Panc1 (cell line): ENCODE measurements at regions not wholly inside any gene's neighbourhood (a gene's known extent, or its start where the extent isn't known, plus 50 kb on each side); places are given as distances from the start of the nearest gene placed in this dataset.

ENCODE experiments used
- ATAC-seq: fragments of 200-7000 bp; cut with Tn5 transposase; 2 replicates; pipeline ENCODE4 v1.9.1; 2020; ENCODE audit warnings: mild to moderate bottlenecking, moderate library complexity
- BruUV-seq: library from RNA; stranded (reverse); fragments of 400-500 nt; replicated peaks from 2 replicates; lab custom pipeline; 2021; lab: Mats Ljungman, UMichigan
- CTCF ChIA-PET: fragments of 300-600 bp; sonication (Branson Sonifier 250); formaldehyde crosslinking; loops from one replicate; lab custom pipeline; 2022; ENCODE audit warnings: antibody characterized with exemption; lab: Charles Lee
- POLR2A ChIA-PET: fragments of 300-600 bp; sonication (Branson Sonifier 250); formaldehyde crosslinking; loops from one replicate; lab custom pipeline; 2022; ENCODE audit warnings: antibody characterized with exemption; lab: Charles Lee
- DNase-seq: peaks from one replicate; pipeline ENCODE4 v3.0.0-alpha.2; 2010; ENCODE audit warnings: low read depth, low spot score
- H3K27ac ChIP-seq: 2 replicates; pipeline ENCODE4 v1.5.1; 2011; ENCODE audit warnings: mild to moderate bottlenecking, low read length, inconsistent platforms
- H3K27me3 ChIP-seq: fragments of 200-500 bp; sonication (Bioruptor generic); 2 replicates; pipeline ENCODE4 v1.6.0; 2014; ENCODE audit warnings: low read length, inconsistent platforms; ENCODE audit not compliant: control insufficient read depth, insufficient read depth
- H3K36me3 ChIP-seq: fragments of 200-500 bp; sonication (Bioruptor generic); 2 replicates; pipeline ENCODE4 v1.5.1; 2014; ENCODE audit warnings: inconsistent platforms, mild to moderate bottlenecking, low read length, moderate library complexity; ENCODE audit not compliant: control insufficient read depth, insufficient read depth
- H3K4me1 ChIP-seq: 2 replicates; pipeline ENCODE4 v1.5.1; 2011; ENCODE audit warnings: inconsistent platforms, mild to moderate bottlenecking, low read length, moderate library complexity; ENCODE audit not compliant: control insufficient read depth, insufficient read depth
- H3K4me3 ChIP-seq, 2 experiments: 2 replicates each; pipeline ENCODE4 v1.5.1; 2011 to 2012; ENCODE audit warnings: low read depth in 2 of 2, low read length in 2 of 2, mild to moderate bottlenecking in 2 of 2, inconsistent platforms in 1 of 2, moderate library complexity in 1 of 2
- H3K9me3 ChIP-seq: fragments of 200-500 bp; sonication (Bioruptor generic); 2 replicates; pipeline ENCODE4 v1.5.1; 2014; ENCODE audit warnings: low read depth, mild to moderate bottlenecking, inconsistent platforms, low read length, moderate library complexity; ENCODE audit not compliant: control insufficient read depth, insufficient read depth
- CTCF ChIP-seq: fragments of 450-650 bp; IDR thresholded peaks from 2 replicates; pipeline ENCODE4 v1.5.1; 2017; ENCODE audit warnings: mild to moderate bottlenecking
- POLR2AphosphoS5 ChIP-seq: IDR thresholded peaks from 2 replicates; pipeline ENCODE4 v1.6.1; 2012; ENCODE audit warnings: mild to moderate bottlenecking, low read depth, low read length, moderate library complexity
- REST ChIP-seq, 2 experiments: IDR thresholded peaks; 2 replicates each; pipeline ENCODE4 v1.6.1; 2011 to 2012; ENCODE audit warnings: low read depth in 2 of 2, control low read depth in 1 of 2, low read length in 1 of 2, mild to moderate bottlenecking in 1 of 2, moderate library complexity in 1 of 2; ENCODE audit not compliant: insufficient read depth in 1 of 2
- SIN3A ChIP-seq: IDR thresholded peaks from 2 replicates; pipeline ENCODE4 v1.6.1; 2012; ENCODE audit warnings: low read depth, mild to moderate bottlenecking, low read length, moderate library complexity, borderline replicate concordance; ENCODE audit not compliant: insufficient read depth
- TCF7L2 ChIP-seq: IDR thresholded peaks from 2 replicates; pipeline ENCODE4 v1.6.1; 2011; ENCODE audit warnings: mild to moderate bottlenecking, low read depth, low read length, inconsistent platforms
- in situ Hi-C: cut with HindIII; loops from 2 replicates; pipeline ENCODE4 v1.10.0; 2016; ENCODE audit warnings: low sequenced_read_pairs, low pct_unique_long_range_greater_than_20kb
- intact Hi-C: fragments of 100-400 bp; cut with micrococcal nuclease; formaldehyde crosslinking; loops from one replicate; pipeline ENCODE4 v1.10.0; 2022; ENCODE audit not compliant: unreplicated experiment

DNA sequence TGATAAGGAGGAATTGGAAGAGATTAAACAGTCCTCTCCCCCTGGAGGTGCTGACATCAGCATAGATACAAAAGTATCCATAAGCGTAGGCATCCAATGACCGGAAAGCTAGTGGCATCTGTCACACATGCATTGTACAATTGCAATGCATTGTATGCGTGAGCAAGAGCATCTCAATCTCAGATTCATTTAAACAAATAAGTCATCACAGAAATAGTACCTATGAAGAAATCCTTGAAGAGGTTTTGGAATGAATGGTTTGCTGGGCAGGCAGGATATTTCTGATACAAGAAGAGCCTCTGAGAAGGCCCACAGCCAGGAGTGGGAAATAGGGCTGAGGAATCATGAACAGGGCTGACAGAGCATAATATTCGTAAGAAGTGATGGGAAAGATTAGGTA is 88.9 kb upstream of the ABCD3 start:
- intact Hi-C loops: no loop called here
- no peaks in the 10 kb centered on the region for H3K27me3 ChIP-seq
- BruUV-seq: no TSS peak
- CTCF ChIA-PET: interaction anchor here (0.6 kb wide), 1 partner anchor 102 kb away, joined by 3 read pairs; no protein-coding TSS in a partner anchor
- no peak overlapping the region for H3K4me3 ChIP-seq
- peak overlapping the region; percentile 100 for H3K27ac ChIP-seq
- DNase-seq (no peak), ATAC-seq (no peak)
- POLR2A ChIA-PET: interaction anchor here (1.4 kb wide), 1 partner anchor 92 kb away, joined by 4 read pairs; the partner anchor contains the start of gene ARHGAP29
- TF ChIP-seq TCF7L2 (no peak), REST (IDR thresholded peaks at IDR 0.05; ENCODE audit: insufficient read depth in 1 of 2, low read depth in 2 of 2, low read length in 1 of 2) (no peak), POLR2AphosphoS5 (no peak), SIN3A (no peak), CTCF (no peak)
- H3K36me3 ChIP-seq: no peaks in the 10 kb centered on the region
- H3K4me1 ChIP-seq: peaks cover 83% of the 10 kb centered on the region
- no peaks in the 10 kb centered on the region for H3K9me3 ChIP-seq
- in situ Hi-C loops: no loop called here

- no TSS peak for BruUV-seq
- no peaks in the 10 kb centered on the region for H3K27me3 ChIP-seq
- peak; percentile 6; the same call in 1 of the 2 replicates for ATAC-seq
- in situ Hi-C loops (no loop called here), intact Hi-C loops (loop anchor here (2.0 kb wide), 1 partner anchor 80 kb away; no protein-coding TSS in a partner anchor)
- TF ChIP-seq POLR2AphosphoS5 (peak; percentile 56; the same call in 1 of the 2 replicates), TCF7L2 (no peak), REST (IDR thresholded peaks at IDR 0.05; ENCODE audit: insufficient read depth in 1 of 2, low read depth in 2 of 2, low read length in 1 of 2) (no peak)
- H3K9me3 ChIP-seq: no peaks in the 10 kb centered on the region
- ChIA-PET CTCF (interaction anchor here (0.6 to 1.8 kb wide), 2 partner anchors 8 to 16 kb away, joined by 3 to 7 read pairs; no protein-coding TSS in a partner anchor), POLR2A (interaction anchor here (0.6 to 1.5 kb wide), 3 partner anchors 79 to 127 kb away, joined by 3 to 25 read pairs (median 8); partner anchors contain the start of gene ARHGAP29)
- peak overlapping the region; percentile 100 for H3K27ac ChIP-seq
- no peak for DNase-seq
- H3K36me3 ChIP-seq: no peaks in the 10 kb centered on the region
- peak overlapping the region in 1 of 2 experiments; percentile 31; a peak in 2 of 4 replicates for H3K4me3 ChIP-seq
- peaks cover 86% of the 10 kb centered on the region for H3K4me1 ChIP-seq
Measured at GRCh38 chr1:94327001-94327690, 89.8 kb upstream of the ARHGAP29 start.
